ENCODE measurements at regions not wholly inside any gene's neighbourhood (a gene's known extent, or its start where the extent isn't known, plus 50 kb on each side); places are given as distances from the start of the nearest gene placed in this dataset.

- TF ChIP-seq MCM3 (IDR thresholded peaks at IDR 0.05) (no peak), E2F1 (CRISPR knock-in tag; IDR thresholded peaks at IDR 0.05) (no peak), MAFK (IDR thresholded peaks at IDR 0.05; ENCODE audit: low read length) (no peak), SIX5 (IDR thresholded peaks at IDR 0.05; ENCODE audit: borderline replicate concordance in 1 of 2, insufficient read depth in 1 of 2, low read depth in 1 of 2, low read length in 2 of 2) (no peak), EP300 (IDR thresholded peaks at IDR 0.05; ENCODE audit: low read length) (no peak), CTCF (IDR thresholded peaks at IDR 0.05 in 2 of 3, conservative IDR thresholded peaks at IDR 0.05 in 1 of 3; ENCODE audit: insufficient read depth in 2 of 3, low read depth in 1 of 3, low read length in 3 of 3) (no peak), NR1H2 (CRISPR knock-in tag; IDR thresholded peaks at IDR 0.05) (no peak), ZBTB1 (CRISPR knock-in tag; IDR thresholded peaks at IDR 0.05; ENCODE audit: borderline replicate concordance, low read depth) (no peak), ATF3 (IDR thresholded peaks at IDR 0.05) (no peak), ATF3 (CRISPR knock-in tag; conservative IDR thresholded peaks at IDR 0.05) (no peak)
These were observed 116.3 kb upstream of the HNRNPU start for GRCh38 chr1:244980605-244981004.

Measured in K562 (cell line).